ENCODE measurements at regions not wholly inside any gene's neighbourhood (a gene's known extent, or its start where the extent isn't known, plus 50 kb on each side); places are given as distances from the start of the nearest gene placed in this dataset.

- no peak overlapping the region for H3K9ac ChIP-seq (ENCODE audit: low read depth, low read length, poor library complexity, severe bottlenecking)
- H3K4me3 ChIP-seq (ENCODE audit: low read length, poor library complexity, severe bottlenecking): no peak overlapping the region
- H2AFZ ChIP-seq (ENCODE audit: low read length): no peak overlapping the region
- no peaks in the 10 kb centered on the region for H3K27me3 ChIP-seq (ENCODE audit: insufficient read depth, low read length, poor library complexity, severe bottlenecking)
- H3K9me3 ChIP-seq (ENCODE audit: insufficient read depth, low read depth, low read length): no peaks in the 10 kb centered on the region
- peaks cover 4% of the 10 kb centered on the region for H3K4me1 ChIP-seq (ENCODE audit: insufficient read depth, low read length, poor library complexity, severe bottlenecking)
- H3K9me2 ChIP-seq (replicated peaks; ENCODE audit: low read depth, low read length): no peaks in the 10 kb centered on the region
- H4K20me1 ChIP-seq (ENCODE audit: insufficient read depth, low read length, poor library complexity, severe bottlenecking): no peaks in the 10 kb centered on the region
- no peak for TF ChIP-seq CTCF (conservative IDR thresholded peaks at IDR 0.05; ENCODE audit: low read length)
- TF ChIP-seq EZH2phosphoT487 (IDR thresholded peaks at IDR 0.05; ENCODE audit: borderline replicate concordance): no peak
- H3K36me3 ChIP-seq (ENCODE audit: insufficient read depth, low read length): no peaks in the 10 kb centered on the region
- H3K79me2 ChIP-seq (ENCODE audit: insufficient read depth, low read length): no peaks in the 10 kb centered on the region
- H3F3A ChIP-seq (ENCODE audit: low read depth): no peaks in the 10 kb centered on the region
- H3K4me2 ChIP-seq (ENCODE audit: low read depth, low read length, poor library complexity, severe bottlenecking): no peak overlapping the region
Observed at GRCh38 chr1:244301595-244302130, 150.0 kb downstream of the ADSS2 start.

GRCh38 chr1:244302876-244303609, 148.7 kb downstream of the ADSS2 start:
- Histone ChIP-seq H2AFZ (ENCODE audit: low read length) (no peak overlapping the region), H3K4me2 (ENCODE audit: low read depth, low read length, poor library complexity, severe bottlenecking) (no peak overlapping the region), H3K9ac (ENCODE audit: low read depth, low read length, poor library complexity, severe bottlenecking) (no peak overlapping the region)

GRCh38 chr1:244303610-244303969, 148.1 kb downstream of the ADSS2 start:
- no peaks in the 10 kb centered on the region for H3K9me2 ChIP-seq (replicated peaks; ENCODE audit: low read depth, low read length)
- H3K27me3 ChIP-seq (ENCODE audit: insufficient read depth, low read length, poor library complexity, severe bottlenecking): no peaks in the 10 kb centered on the region
- no peaks in the 10 kb centered on the region for H3F3A ChIP-seq (ENCODE audit: low read depth)
- H3K79me2 ChIP-seq (ENCODE audit: insufficient read depth, low read length): no peaks in the 10 kb centered on the region
- peaks cover 4% of the 10 kb centered on the region for H3K4me1 ChIP-seq (ENCODE audit: insufficient read depth, low read length, poor library complexity, severe bottlenecking)
- TF ChIP-seq CTCF (conservative IDR thresholded peaks at IDR 0.05; ENCODE audit: low read length) (no peak), EZH2phosphoT487 (IDR thresholded peaks at IDR 0.05; ENCODE audit: borderline replicate concordance) (no peak)
- no peaks in the 10 kb centered on the region for H3K9me3 ChIP-seq (ENCODE audit: insufficient read depth, low read depth, low read length)
- no peaks in the 10 kb centered on the region for H3K36me3 ChIP-seq (ENCODE audit: insufficient read depth, low read length)
- H3K9ac ChIP-seq (ENCODE audit: low read depth, low read length, poor library complexity, severe bottlenecking): no peak overlapping the region
- no peak overlapping the region for H3K4me2 ChIP-seq (ENCODE audit: low read depth, low read length, poor library complexity, severe bottlenecking)
- H4K20me1 ChIP-seq (ENCODE audit: insufficient read depth, low read length, poor library complexity, severe bottlenecking): no peaks in the 10 kb centered on the region
- no peak overlapping the region for H3K4me3 ChIP-seq (ENCODE audit: low read length, poor library complexity, severe bottlenecking)
- H2AFZ ChIP-seq (ENCODE audit: low read length): no peak overlapping the region

More at GRCh38 chr1:244302876-244303609, 148.7 kb downstream of the ADSS2 start:
- Histone ChIP-seq H4K20me1 (ENCODE audit: insufficient read depth, low read length, poor library complexity, severe bottlenecking) (no peaks in the 10 kb centered on the region), H3K9me3 (ENCODE audit: insufficient read depth, low read depth, low read length) (no peaks in the 10 kb centered on the region), H3K36me3 (ENCODE audit: insufficient read depth, low read length) (no peaks in the 10 kb centered on the region), H3K4me1 (ENCODE audit: insufficient read depth, low read length, poor library complexity, severe bottlenecking) (peaks cover 4% of the 10 kb centered on the region), H3K27me3 (ENCODE audit: insufficient read depth, low read length, poor library complexity, severe bottlenecking) (no peaks in the 10 kb centered on the region), H3K79me2 (ENCODE audit: insufficient read depth, low read length) (no peaks in the 10 kb centered on the region), H3K4me3 (ENCODE audit: low read length, poor library complexity, severe bottlenecking) (no peak overlapping the region), H3F3A (ENCODE audit: low read depth) (no peaks in the 10 kb centered on the region), H3K9me2 (replicated peaks; ENCODE audit: low read depth, low read length) (no peaks in the 10 kb centered on the region)
- TF ChIP-seq EZH2phosphoT487 (IDR thresholded peaks at IDR 0.05; ENCODE audit: borderline replicate concordance): no peak
- no peak for TF ChIP-seq CTCF (conservative IDR thresholded peaks at IDR 0.05; ENCODE audit: low read length)

All from Loucy (cell line).